ENCODE measurements at regions not wholly inside any gene's neighbourhood (a gene's known extent, or its start where the extent isn't known, plus 50 kb on each side); places are given as distances from the start of the nearest gene placed in this dataset.

DNA sequence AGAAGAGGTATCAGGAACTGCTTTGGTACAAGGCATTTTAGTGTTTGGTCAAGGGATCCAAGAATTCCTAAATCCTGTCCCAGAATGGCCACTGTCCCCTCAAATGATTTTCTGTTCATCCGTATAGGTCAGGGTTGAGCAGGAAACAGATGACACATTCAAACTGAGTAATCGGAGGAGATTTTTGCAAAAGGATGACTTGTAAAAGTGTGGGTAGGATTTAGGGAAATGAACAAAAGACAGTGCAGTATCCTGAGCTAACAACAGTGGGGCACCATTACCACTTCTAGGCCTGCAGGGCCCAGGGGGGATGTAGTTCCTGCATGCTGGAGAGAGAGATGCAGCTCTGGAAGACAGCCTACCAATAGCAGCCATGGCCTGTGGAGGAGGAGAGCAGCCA is 290.1 kb downstream of the ZSWIM6 start:
- no peak for DNase-seq (ENCODE audit: low read depth)

DNA sequence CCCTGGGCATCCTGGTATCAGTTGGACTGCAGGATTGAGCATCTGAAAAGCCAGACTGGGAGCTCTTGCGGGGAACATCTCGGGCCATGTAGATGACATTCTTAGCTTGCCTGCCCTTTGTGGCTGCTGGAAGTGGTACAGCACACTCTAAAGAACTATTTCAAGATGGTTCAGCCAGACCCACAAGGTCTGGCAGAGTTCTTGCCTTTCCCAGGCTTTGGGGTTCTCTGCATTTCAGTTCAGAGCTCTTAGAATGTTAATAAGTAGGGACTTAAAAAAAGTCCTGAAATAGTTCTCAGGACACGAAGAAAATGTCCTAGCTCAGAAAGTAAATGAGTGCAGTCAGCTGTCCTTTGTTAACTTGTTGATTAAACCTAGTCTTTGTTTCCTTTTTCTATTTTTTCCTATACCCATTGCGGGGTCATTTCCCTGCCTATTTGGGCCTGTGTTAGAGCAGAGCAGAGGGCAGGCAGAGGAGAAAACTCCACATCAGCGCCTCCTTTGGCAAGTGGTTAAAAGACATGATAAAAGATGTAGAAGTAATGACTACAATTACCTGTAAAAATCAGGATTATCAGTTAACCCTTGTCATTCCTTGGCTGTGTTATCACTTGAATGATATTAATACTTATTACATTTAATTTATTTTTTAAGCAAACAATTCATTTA is 291.5 kb downstream of the ZSWIM6 start:
- DNase-seq (ENCODE audit: low read depth): no peak

DNA sequence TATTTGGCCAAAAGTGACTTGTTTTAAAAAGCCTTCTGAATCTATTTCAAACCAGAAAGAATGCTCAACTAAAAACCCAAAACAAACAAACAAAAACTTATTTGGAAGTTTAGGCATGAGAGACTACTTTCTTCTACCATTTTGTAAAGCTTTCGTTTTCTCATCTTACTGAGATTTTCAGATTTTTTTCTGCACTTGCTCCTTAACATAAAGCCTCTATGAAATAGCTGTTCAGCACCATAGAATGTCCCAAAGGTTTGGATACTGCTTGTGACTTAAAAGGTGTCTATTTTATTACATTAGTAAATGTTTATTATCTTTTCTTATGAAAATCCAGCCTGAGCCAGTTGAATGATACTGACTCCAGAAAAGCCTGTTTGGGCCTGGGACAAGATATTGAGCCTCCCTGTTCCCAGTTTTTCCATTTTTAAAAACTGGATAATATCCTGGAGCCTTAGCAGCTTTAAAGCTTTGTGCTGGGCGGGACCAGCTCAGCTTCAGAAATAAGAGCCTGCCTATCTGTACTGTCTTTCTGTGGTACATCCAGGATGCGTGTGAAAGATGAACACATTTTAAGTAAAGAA is 292.6 kb downstream of the ZSWIM6 start:
- DNase-seq (ENCODE audit: low read depth): no peak

DNA sequence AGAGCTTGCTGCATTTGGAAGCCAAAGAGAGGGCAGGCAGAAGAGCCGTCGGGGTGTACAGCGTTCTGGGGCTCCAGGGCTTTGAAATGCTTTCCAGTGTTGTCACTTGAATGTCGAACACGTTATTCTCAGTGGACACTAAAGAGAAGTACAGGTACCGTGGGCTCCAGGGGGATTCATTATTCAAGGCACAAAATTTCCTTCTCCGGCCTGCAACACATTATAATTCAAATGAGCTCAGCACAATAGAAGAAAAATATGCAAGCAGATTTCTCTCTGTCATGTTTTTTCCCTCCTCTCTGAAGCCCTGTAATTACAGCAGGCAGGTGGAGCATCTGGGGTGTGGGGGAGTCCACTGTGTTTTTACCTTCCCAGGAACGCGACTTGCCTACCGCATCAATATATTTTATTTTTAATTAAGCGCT is 293.1 kb downstream of the ZSWIM6 start:
- no peak for DNase-seq (ENCODE audit: low read depth)

DNA sequence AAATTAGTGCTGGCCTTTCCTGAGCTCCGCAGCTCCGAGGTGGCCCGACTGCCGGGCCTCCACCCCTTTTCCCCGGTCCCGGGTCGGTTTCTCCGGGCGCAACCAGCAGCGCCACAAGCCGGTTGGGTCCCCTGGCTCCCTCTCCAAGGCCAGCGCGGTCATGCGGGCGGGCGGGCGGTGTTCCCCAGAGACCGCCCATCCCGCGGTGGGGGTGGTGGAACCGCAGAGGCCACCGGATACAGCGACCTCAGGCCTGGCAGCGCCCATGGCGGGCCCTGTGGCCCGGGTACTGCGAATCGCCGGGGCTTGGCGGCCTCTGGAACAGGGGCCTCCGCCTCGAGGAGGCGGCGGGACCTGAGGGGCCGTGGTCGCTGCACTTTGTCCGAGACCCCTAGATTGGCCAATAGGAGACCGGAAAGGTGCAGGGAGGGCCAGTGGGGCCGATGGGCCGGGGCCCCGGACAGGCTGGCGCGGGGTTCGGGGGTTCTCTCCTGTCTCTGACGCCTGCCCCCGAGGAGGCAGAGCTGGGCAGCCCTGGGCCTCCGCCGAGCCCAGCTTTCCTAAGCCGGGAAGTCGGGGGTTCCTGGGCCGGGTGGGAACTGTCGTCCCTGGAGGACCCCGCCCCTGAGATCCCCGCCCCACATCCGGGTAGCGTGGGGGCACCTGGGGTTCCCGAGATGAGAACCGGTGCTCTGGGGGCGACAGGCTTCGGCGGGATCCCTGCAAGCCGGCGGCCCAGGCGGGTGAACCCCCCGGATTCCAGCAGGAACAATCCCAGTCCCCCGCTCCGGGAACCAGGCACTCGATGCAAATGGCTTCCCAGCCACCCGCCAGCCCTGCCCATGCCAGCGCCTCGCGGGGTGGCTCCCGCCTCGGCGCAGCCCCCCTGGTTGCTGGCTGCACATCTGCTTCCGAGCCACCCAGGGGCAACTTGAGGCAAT is 293.9 kb downstream of the ZSWIM6 start:
- DNase-seq (ENCODE audit: low read depth): no peak

DNA sequence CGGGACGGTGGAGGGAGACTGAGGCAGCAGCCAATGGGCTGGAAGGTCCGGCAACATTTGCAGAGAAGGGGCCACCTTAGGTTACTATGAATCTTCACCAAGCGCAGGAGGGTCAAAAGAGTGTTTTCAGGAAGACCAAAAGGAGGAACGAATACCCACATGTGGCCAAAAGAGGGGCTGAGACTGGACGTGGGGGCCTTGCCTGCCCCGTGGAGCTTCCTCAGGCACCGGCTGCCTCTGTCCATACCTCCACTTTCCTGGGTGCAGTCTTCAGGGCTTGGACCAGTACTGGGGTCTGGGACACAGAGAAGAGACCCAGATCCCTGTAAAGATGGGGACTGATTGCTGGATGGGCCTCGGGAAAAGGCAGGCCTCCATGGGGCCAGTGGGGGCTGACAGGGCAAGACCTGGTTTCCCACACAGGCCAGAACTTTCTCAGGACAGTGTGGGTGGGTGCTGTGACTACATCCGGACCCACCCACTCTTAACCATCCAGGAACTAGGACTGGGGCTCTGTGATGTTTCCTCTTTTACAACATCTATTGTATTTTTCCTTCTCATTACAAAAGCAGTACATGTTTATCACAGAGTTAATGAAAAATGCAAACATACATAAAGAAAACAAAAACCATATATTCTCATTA is 294.7 kb downstream of the ZSWIM6 start:
- no peak for DNase-seq (ENCODE audit: low read depth)

DNA sequence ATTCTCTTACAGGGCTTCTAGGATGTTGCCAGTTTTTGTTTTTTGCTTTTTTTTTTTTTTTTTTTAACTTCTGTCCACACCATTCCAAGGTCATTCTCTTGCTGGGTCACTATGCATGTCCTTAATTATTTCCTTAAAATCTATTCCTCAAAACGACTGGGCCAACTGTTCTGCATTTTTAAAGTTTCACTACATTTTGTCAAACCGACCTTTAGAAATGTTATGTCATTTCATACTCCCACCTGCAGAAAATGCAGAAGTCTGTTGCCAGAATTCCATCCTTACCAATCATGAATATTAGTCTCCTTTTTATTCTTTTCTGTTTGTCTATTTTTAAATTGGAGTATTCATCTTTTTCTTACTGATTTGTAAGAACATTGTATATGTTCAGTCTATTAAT is 295.5 kb downstream of the ZSWIM6 start:
- DNase-seq (ENCODE audit: low read depth): no peak

DNA sequence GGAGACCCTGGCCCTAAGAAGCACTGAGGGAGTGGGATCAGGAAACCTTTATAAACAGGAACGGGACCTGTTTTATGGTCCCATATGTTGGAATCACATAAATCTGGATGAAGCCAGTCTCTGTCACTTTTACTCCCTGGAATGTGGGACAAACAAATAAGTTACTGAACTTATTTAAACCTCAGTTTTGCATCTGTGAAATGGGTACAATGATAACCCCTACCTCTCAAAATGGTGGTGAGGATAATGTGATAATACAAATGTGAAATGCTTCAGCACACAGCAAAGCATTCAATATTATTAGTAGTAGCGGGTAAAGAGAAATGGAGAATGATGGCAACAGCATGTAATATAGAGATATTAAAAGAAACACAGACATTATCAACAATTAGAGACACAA is 298.9 kb downstream of the ZSWIM6 start:
- DNase-seq (ENCODE audit: low read depth): no peak

DNA sequence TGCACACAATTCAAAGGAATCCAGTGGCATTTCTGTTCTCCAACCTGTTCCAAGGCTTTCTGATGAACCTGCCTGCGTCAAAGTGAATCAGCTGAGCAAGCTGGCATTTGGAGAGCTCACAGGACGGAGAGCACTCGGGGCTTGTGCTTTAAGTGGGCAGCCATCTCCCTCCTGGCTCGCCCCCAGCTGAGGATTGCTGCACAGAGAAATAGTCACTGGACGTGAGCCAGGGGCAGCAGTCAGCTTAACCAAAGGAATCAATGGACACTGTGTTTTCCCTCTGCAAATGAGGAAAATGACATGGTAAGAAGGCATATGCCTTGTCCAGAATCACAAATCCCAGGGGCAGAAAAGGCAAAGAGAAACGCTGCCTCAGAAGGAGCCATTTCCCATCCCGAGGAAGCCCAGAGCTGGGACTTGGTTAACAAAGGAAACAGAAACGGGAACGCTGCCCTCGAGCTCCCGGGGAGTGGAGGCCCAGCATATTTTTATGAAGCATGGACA is 299.4 kb downstream of the ZSWIM6 start:
- no peak for DNase-seq (ENCODE audit: low read depth)

DNA sequence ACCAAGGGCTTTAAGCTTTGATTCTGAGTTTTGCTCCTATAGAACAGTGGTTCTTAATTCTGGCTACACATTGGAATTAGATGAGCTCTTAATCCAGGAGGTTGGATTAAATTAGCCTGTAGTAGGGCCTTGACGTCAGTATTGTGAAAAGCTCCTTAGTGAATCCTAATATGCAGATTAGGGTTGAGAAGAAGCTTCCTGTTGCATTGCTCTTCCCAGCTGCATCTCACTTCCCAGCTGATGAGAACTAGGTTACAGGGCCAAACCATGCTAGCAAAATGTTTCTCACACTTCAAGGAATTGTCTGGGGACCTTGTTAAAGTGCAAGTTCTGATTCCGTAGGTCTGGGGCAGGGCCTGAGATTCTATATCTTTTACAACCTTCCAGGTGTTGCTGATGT is 300.0 kb downstream of the ZSWIM6 start:
- no peak for DNase-seq (ENCODE audit: low read depth)

DNA sequence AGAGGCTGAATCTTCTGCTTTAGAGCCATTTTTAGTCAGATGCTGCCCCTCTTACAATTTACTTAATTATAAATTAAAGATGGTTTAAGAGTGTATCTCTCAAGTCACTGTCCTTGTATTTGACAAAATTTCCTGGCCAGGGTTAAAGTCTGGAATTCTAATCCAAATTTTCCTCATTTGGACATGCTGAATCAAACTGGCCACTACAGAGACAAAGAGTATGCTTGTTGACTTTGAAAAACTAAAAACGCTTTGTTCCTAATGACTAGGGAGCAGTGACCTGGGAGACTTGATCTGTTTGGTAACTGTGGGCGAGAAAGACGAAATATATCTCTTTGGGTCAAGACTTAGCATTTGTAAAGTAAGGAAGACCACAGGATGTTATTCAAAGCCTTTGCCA is 303.2 kb downstream of the ZSWIM6 start:
- DNase-seq (ENCODE audit: low read depth): no peak

DNA sequence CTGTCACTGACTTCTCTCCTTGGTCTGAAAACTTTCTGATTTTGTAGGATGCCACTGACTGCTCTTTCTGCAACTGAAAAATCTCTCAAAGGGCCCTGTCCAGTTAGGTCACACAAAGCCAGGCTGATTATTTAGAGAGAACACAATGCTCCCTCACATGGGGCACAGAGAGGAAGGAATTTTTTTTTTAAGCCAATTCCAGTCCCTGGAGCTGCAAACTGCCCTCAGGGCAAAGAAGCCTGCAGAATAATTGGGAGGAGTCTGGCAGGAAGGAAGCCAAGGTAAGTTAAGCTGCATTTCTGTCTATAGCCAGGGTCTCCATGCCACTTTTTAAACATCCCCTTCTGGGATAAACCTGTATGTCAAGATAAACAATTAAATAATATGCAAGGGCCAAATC is 305.5 kb downstream of the ZSWIM6 start:
- no peak for DNase-seq (ENCODE audit: low read depth)

DNA sequence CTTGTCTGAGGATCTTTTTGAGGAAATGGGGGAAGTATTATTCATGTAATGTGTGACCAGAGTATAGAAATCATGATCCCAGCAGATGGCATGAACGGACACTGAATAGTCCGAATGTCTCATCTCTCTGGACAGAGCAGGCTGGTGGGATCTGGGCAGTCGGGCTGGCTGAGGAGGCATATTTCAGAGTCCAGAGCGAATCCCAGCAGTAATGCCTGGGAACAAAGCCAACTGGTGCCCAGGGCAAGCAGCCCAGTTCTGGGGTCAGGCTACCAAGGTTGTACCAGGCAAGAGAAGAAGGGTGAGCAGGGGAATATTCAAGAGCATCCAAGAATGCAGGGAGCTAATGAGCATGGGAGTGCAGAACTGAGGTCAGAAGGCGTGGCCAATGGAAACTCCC is 306.4 kb downstream of the ZSWIM6 start:
- DNase-seq (ENCODE audit: low read depth): no peak

DNA sequence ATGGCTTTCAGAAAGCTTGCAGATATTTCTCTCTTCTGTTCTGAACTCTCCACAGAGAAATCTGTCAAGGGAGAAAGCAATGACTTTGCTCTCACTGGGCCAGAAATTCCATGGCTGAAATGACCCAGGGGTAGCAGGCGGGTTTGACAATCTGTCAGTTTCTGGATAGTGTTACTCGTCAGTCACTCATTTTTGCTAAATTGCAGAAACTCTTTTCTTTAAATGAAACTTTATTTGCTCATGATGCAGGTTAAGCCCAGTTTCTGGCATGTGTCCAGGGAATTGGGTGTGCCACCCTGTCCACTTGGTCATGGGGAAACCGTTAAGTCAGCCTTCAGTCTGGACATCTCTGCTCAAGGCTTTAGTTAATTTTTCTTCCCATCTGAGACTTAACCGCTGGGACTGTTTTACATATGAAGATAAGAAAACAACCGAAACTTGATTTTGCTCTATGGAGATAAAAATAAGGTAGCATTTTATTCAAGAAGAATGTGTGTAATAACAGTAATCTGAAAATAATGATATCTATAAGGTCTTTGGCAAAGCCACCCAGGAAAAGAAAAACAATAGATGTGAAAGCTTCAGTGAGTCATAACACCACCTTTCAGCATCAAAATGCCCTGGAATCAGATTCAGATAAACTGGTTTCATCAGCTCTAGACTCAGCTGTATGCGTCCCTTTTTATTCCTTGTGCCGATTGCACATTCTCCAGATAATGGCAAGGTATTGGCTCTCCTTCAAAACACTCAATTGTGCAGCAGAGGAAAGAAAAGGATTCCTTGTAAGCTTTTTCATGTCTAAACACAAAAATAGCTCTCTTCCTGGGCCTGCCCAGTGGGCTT is 308.3 kb downstream of the ZSWIM6 start:
- no peak for DNase-seq (ENCODE audit: low read depth)

DNA sequence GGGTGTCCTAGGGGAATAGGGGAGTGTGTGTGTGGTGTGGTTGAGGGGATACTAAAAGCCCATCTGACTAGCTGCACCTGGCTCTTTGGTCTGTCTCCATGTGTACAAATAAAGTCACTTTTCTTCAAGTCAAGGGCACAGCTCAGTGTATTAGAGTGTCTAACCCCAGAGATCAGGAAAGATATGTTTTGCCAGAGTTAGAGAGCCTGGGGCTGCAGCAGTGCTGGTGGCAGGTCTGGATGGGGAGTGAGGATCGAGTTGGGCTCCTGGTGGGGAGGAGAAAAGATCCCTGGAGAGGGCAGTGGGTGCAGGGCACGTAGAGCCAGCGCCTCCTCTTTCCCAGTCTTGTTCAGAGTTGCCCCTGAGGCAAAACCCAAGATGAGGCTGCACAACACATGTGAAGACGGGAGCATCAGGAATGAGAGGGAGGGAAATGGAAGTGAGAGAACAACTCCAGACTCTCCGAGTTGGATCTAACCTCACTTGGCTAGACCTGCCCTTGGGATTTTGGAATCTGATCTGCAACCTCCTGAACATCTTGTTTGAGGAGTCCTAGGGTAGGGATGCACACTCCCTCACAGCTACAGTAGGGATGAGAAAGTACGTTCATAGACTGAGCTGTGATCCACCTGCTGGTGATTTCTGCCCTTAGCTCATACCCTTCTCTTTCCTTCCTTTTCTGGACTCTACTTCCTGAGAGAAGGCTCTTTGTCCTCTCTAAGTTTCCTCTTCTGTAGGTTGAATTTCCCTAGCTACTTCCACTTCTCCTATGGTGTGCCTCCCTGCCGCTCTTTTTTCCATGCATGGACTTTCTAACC is 309.9 kb downstream of the ZSWIM6 start:
- no peak for DNase-seq (ENCODE audit: low read depth)

DNA sequence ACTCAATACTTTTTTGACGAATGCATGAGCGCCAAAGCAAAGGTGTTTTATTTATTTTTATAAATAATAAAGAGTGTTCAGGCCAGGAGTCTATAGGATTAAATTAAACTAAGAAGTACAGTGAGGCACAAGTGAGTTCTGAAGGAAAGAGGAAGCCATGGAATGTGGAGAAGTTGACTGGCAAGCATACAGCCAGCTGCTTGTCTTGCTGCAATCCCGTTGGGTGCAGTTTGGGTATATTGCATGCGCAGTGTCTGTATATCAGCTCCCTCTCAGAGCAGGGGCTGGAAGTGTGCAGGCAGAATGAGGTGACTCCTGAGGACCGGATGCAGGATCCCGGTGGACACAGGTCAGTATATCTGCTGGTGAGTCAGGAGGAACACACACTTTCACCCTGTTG is 315.6 kb downstream of the ZSWIM6 start:
- no peak for DNase-seq (ENCODE audit: low read depth)

DNA sequence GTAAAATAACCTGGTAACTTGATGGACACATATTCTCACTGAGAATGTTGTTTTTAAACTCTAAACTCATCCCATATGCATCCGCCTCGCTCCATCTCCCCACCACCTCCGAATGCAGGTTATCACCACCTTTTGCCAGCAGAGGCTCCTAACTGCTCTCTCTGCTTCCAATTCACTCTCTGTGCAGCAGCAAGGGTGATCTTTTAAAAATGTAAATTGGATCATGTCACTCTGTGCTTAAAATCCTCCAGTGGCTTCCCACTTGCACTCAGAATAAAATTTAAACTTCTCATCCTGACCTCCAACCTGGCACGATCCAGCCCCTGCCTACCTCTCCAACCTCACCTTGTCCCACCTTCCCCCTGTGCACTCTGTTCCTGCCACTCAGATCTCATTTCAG is 317.2 kb downstream of the ZSWIM6 start:
- DNase-seq (ENCODE audit: low read depth): no peak

DNA sequence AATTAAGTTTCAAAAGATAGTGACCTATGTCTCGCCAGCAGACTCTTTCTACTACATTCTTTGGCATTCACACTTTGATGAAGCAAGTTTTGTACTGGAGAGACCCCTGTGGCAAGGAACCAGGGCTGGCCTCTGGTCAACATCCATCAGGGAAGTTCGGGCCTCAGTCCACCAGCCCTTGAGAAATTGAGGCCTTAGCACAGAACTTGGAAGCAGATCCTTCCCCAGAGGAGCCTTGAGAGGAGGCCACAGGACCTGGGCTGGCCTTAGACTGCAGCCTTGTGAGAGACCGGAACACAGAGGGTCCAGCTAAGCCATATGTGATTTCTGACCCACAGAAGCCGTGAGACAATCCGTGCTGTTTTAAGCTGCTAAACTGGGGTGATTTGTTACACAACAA is 317.9 kb downstream of the ZSWIM6 start:
- no peak for DNase-seq (ENCODE audit: low read depth)

DNA sequence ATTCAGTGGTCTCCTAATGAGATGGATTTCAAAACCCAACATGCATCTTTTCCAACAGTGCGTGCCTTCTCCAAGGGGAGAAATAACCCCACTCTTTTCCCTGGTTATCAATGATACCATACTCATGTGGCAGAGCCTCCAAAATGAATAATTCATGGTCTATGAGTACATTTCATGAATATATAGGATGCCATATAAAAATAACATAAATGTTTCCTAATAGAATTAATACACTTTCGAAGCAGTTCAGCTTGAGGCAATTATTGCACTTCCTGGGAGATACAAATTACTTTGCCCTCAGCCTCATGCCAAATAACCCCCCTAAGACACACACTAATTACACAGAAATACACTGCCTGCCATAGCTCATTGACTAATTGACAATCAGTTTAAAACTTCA is 318.6 kb downstream of the ZSWIM6 start:
- DNase-seq (ENCODE audit: low read depth): no peak

DNA sequence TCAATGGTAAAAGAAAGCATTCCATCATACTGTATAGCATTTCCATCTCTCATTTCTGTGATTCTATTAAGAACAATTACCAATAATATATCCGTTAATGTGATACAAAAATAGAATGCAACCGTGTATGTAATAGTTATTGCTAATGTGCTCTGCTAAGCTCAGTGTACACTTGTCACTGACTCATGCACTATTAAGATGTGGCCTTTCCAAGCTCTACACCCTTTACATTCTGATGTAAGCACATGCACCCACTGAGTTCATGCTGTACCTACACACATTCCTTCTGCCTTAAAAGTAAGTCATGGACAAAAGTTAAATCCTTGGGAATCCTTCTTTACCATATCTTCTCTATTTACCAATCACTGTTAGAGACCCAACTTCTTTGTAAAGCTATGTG is 319.1 kb downstream of the ZSWIM6 start:
- DNase-seq (ENCODE audit: low read depth): no peak

DNA sequence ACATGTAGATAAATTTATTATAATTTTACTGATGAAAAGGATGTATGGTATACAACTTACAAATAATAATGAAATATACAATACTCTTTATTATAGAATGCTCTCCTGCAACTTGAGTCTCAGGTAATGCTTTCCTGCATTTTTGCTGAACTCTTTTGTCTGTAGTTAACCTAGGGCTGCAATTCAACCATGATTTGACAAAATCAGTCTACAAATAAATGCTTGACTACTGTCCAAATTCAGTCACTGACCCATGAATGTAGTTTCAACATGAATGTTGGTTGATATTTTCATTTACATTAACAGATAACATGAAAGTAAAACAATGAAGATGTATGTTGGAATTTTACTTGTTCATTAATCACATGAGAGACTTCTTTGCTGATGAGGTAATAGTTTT is 320.9 kb downstream of the ZSWIM6 start:
- no peak for DNase-seq (ENCODE audit: low read depth)

All from T-helper 22 cell (primary cell).